ENCODE measurements at regions not wholly inside any gene's neighbourhood (a gene's known extent, or its start where the extent isn't known, plus 50 kb on each side); places are given as distances from the start of the nearest gene placed in this dataset.
"Not testable (repeated sequence)": the region's sequence is repeated elsewhere in the genome, so short reads cannot be mapped to it uniquely, and the experiment has no call there.

DNA sequence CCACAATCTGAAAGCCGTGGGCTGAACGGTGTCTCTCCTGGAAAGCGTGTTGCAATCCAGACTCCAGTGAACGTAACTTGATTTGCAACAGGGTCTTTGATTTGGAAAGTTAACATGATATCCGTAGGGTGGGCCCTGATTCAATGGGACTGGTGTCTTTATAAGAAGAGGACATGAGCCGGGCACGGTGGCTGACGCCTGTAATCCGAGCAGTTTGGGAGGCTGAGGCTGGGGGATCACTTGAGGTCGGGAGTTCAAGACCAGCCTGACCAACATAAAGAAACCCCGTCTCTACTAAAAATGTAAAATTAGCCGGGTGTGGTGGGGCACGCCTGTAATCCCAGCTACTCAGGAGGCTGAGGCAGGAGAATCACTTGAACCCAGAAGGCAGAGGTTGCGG is 176.5 kb downstream of the CRLF2 start:
- TF ChIP-seq, protein P1, sequence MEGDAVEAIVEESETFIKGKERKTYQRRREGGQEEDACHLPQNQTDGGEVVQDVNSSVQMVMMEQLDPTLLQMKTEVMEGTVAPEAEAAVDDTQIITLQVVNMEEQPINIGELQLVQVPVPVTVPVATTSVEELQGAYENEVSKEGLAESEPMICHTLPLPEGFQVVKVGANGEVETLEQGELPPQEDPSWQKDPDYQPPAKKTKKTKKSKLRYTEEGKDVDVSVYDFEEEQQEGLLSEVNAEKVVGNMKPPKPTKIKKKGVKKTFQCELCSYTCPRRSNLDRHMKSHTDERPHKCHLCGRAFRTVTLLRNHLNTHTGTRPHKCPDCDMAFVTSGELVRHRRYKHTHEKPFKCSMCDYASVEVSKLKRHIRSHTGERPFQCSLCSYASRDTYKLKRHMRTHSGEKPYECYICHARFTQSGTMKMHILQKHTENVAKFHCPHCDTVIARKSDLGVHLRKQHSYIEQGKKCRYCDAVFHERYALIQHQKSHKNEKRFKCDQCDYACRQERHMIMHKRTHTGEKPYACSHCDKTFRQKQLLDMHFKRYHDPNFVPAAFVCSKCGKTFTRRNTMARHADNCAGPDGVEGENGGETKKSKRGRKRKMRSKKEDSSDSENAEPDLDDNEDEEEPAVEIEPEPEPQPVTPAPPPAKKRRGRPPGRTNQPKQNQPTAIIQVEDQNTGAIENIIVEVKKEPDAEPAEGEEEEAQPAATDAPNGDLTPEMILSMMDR (IDR thresholded peaks at IDR 0.05; ENCODE audit: insufficient read depth, low read depth, low read length), result not testable (repeated sequence)
- not testable (repeated sequence) for TF ChIP-seq EZH2 (IDR thresholded peaks at IDR 0.05; ENCODE audit: insufficient read depth, low read length)
